Anterior cingulate cortex (tissue), 58 donors: ENCODE measurements at regions not wholly inside any gene's neighbourhood (a gene's known extent, or its start where the extent isn't known, plus 50 kb on each side); places are given as distances from the start of the nearest gene placed in this dataset.
"Not testable (repeated sequence)": the region's sequence is repeated elsewhere in the genome, so short reads cannot be mapped to it uniquely, and the experiment has no call there.

Experiments used
- DNase-seq, 58 donors: peaks; one replicate each; lab custom pipeline; 2025; lab: John Stamatoyannopoulos, UW

GRCh38 chr9:38198140-38198539, 129.1 kb upstream of the SHB start:
- DNase-seq: no peak

DNA sequence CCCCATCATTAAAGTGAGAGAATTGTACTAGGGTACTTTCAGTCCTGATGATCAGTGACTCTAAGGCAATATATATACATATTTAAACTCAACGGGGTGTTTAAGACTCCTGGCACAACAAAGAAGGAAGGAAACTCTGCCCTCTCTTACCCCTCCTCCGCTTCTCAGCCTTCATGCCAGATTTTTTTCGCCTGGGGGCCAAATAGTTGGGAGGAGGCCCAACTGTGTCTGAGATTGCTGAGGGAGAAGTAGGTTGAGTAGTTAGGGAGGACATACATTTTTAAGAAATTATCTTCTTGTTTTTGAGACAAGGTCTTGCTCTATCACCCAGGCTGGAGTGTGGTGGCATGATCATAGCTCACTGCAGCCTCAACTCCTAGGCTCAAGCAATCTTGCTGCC, 127.7 kb upstream of the SHB start:
- DNase-seq: no peak

DNA sequence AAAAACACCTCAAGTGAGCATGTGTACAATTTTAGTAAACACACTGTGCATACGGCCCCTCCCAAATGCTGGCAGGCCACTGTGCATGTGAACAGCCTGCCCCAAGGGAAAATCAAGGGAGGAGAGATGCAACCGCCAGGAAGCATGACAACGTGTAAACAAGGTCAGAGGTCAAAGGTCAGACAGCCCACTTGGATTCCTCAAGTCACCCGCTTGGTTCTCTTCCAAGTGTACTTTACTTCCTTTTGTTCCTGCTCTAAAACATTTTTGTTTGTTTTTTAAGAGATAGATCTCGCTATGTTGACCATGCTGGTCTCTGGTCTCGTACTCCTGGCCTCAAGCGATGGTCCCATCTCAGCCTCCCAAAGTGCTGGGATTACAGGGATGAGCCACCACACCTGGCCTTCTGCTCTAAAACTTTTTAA, 126.7 kb upstream of the SHB start:
- DNase-seq: no peak

GRCh38 chr9:38194870-38195269, 125.8 kb upstream of the SHB start:
- DNase-seq: no peak

DNA sequence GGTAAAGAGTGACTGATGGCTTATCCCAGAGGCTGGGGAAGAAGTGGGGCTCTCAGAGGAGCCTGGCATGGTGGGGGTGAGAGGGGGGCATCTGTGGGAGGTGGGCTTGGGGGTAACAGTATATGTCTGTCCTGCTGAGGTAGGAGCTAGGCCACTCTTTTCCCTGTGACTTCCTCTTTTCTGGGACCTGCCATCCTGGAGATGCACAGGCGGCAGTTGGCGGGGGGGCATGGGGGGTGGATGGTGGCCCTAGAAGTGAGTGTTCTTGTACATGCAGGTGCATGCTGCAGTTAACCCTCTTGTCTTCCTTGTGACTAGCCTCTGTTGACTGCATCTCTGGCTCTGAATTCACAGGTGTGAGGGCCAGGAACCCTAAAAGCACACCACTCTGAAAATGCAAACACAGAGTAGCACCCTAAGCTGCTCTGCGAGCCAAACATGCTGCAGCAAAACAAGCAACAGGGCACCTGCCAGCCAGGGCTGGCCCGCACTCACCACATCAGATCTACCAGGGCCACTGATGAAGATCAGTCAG, 123.8 kb upstream of the SHB start:
- no peak for DNase-seq

DNA sequence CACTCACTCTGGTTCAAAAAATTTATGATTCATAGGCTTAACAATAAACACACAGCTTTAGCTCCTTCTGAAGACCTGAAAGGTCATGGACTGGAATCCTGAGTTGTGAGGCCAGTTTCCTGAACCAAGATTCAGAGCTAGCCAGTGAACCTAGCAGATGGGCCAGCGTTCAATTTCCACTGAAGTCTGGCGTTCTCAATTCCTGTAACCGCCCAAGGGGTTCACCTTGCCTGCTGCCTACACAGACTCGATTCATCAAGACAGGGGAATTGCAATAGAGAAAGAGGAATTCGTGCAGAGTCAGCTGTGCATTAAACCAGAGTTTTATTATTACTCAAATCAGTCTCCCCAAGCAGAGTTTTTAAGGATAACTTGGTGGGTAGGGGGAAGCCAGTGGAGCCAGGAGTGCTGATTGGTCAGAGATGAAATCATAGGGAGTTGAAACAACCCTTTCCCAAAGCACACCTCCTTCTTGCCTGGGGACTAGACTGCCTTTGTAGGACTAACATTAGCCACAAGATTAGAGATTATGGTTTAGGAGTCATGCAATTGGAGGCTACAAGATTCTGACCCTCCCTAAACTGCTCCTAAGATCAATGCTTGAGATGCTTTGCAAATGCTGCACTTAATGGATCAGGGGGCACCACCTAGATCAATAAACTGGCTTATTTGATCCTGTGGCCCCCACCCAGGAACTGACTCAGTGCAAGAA, 117.5 kb upstream of the SHB start:
- no peak for DNase-seq

DNA sequence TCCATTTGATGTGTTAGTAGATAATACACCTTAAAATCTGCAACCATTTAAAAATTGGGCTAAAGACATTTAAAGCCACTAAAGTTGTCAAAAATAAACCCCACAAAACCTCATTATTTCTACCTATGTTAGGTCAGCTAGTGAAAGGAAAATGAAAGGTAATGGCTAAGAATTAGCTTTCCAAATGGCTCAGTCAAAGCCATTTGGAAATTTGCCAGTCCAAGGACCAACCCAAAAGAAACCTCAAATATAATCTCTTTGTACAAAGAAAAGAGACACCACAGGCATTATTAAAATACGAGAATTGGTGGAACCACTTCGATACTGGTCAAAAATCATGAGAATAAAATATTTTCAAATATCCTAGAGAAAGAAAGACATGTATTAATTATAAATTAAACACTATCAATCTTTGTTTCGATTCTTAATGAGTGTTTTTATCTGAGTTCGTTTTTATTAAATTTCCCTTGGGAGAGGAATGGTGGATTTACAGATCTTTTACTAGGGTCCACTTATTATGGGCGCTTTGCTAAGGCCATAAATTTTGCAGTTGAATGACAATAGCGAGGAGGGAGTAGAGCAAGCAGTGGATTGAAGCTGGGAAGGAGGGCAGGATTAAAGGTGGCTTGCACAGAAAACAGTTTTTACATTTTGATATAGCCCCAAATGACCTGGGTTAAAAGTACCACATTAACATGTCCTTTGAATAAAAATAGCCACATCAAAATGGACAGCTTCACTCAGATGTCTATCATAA, 116.8 kb upstream of the SHB start:
- DNase-seq: no peak

DNA sequence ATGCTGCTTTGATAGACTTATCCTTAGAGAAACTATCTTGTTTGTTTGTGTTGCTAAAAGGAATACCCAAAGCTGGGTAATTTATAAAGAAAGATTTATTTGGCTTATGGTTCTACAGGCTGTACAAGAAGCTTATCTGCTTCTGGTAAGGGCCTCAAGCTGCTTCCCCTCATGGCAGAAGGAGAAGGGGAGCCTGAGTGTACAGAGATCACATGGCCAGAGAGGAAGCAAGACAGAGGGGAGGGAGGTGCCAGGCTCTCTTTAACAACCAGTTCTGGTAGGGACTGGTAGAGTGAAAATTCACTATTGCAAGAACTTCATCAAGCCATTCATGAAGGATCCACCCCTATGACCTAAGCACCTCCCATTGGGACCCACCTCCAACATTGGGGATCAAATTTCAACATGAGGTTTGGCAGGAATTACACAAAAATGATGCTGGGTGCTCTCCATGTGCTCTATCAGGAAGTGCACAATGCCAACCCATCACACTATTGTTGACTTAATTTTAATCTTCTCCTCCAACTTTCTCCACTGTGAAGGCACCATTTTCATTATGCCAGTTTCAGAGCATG, 115.1 kb upstream of the SHB start:
- DNase-seq: no peak

GRCh38 chr9:38182321-38182720, 113.3 kb upstream of the SHB start:
- DNase-seq: no peak

- DNase-seq: no peak
Measured at GRCh38 chr9:38181866-38182265, 112.8 kb upstream of the SHB start.

GRCh38 chr9:38181232-38181631, 112.2 kb upstream of the SHB start:
- DNase-seq: no peak

DNA sequence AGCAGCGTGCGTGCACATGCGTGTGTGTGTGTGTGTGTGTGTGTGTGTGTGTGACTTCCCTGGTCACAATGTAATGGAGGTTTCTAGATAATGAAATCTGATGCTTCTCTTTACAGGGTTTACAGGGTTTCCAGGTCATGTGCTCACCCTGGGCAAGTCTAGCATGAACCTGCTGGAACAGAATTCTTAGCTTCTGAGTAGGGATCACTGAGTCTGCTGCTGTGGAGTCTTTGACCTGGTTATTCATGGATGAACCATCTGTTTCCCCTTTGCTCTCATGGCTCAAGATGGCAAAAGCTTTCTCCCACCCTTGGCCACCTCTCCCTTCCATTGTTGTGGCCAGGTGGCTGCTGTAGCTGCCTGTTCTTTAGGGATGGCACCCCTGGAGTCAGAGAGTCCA, 111.6 kb upstream of the SHB start:
- no peak for DNase-seq

DNA sequence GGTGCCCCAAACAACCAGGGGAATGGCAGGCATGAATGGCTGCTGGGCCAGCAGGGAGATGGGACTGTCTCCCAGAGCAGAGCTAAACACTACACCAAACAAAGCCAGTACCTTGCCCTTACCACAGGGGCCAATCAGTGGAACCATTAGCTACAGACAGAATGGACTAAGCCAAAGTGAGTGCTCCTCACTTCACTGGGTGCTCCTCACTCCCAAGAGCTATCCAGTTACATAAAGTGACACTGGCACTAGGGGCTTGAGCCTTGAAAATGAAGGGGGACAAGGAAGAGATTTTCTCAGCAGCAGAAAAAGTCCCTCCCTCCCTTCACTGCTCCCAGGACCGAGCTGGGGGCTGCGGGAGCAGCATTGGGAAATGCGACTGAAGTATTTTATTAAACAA, 110.9 kb upstream of the SHB start:
- DNase-seq: no peak

GRCh38 chr9:38178237-38178636, 109.2 kb upstream of the SHB start:
- no peak for DNase-seq

DNA sequence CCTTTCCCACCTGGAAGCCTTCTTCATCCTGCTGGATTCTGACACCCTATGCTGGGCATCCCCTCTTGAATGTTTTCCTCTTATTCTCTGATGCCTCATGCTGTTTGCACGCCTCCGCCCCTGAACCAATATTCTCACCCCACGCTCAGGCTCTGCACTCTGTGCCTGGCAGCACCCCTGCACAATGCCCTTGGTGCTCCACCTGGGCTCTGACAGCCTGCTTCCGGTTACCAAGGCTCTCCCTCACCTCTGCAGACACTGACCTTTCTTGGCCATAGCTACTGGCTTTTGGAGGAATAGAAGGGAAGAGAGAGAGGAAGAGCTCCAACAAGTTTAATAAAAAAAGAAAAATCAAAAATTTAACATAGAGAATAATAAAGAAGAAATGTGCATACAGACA, 108.7 kb upstream of the SHB start:
- DNase-seq: no peak

DNA sequence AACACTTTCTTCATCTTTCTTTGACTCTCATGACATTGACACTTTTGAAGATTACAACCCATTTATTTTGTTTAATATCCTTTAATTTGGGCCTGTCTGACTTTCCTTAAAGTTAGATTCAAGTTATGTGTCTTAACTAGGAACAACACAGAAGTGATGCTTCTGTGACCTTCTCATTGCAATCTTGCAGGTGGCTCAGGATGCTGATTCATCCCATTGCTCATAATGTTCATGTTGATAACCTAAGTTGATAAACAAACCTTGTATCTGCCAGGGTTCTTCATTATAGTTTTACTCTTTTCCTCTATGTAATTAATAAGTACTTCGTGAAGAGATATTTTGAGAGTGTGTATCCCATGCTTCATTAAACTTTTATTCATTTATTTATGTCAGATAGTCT, 107.2 kb upstream of the SHB start:
- no peak for DNase-seq

GRCh38 chr9:38175423-38175822, 106.4 kb upstream of the SHB start:
- no peak for DNase-seq

- peak in 1 of 58 donors; percentile 3 for DNase-seq
Measured at GRCh38 chr9:38172586-38172985, 103.6 kb upstream of the SHB start.

GRCh38 chr9:38171926-38172325, 102.9 kb upstream of the SHB start:
- no peak for DNase-seq

- no peak for DNase-seq
Measured at GRCh38 chr9:38171538-38171884, 102.5 kb upstream of the SHB start.

DNA sequence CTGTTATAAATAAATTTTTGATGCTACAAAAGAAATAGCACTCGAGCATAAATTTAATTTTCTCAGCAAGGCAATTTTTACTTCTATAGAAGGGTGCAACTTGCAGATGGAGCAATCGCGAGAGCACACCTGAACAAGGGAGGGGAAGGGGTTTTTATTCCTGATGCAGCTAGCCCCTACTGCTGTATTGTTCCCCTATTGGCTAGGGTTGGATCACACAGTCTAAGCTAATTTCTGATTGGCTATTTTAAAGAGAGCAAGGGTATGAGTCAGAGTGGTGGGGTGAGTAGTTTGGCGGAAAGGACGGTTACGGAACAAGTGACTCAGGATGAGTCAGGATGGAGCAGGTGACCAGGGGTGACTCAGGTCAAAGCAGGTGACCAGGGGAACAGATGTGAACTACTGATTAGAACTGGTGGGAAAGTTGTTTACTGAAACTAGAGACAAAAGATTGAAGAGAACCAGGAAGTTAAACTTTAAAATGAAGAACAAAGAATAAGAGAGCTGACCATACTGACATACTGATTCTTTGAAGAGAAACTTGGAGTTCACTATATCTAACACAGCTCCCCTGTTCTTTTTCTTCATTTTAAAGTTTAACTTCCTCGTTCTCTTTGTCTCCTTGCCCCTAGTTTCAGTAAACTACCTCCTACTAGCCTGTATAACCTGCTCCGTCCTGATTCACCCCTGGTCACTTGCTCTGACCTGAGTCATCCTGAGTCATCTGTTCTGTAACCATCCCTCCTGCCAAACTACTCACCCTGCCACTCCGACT, 101.9 kb upstream of the SHB start:
- DNase-seq: not testable (repeated sequence)
